ENCODE measurements at regions not wholly inside any gene's neighbourhood (a gene's known extent, or its start where the extent isn't known, plus 50 kb on each side); places are given as distances from the start of the nearest gene placed in this dataset.

DNA sequence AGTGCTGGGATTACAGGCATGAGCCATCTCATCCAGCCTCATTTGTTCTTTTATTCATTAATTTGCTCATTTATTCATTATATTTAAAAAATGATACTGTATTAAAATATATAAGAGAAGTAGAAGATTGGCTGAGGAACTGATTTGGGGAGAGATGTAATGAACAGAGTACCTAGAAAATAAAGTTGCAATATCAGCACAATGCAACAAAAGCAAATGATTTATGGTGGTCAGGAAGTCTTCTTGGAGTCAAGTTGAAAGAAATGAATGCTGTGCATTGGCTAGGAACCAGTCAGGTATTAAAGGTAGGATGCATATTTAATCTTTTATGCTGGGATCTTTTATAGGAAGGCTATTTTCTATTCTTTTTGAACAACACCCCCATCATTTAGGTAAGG, 152.2 kb downstream of the C3orf38 start:
- TF ChIP-seq, protein P1, sequence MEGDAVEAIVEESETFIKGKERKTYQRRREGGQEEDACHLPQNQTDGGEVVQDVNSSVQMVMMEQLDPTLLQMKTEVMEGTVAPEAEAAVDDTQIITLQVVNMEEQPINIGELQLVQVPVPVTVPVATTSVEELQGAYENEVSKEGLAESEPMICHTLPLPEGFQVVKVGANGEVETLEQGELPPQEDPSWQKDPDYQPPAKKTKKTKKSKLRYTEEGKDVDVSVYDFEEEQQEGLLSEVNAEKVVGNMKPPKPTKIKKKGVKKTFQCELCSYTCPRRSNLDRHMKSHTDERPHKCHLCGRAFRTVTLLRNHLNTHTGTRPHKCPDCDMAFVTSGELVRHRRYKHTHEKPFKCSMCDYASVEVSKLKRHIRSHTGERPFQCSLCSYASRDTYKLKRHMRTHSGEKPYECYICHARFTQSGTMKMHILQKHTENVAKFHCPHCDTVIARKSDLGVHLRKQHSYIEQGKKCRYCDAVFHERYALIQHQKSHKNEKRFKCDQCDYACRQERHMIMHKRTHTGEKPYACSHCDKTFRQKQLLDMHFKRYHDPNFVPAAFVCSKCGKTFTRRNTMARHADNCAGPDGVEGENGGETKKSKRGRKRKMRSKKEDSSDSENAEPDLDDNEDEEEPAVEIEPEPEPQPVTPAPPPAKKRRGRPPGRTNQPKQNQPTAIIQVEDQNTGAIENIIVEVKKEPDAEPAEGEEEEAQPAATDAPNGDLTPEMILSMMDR (IDR thresholded peaks at IDR 0.05), result no peak
- TF ChIP-seq, protein P2, sequence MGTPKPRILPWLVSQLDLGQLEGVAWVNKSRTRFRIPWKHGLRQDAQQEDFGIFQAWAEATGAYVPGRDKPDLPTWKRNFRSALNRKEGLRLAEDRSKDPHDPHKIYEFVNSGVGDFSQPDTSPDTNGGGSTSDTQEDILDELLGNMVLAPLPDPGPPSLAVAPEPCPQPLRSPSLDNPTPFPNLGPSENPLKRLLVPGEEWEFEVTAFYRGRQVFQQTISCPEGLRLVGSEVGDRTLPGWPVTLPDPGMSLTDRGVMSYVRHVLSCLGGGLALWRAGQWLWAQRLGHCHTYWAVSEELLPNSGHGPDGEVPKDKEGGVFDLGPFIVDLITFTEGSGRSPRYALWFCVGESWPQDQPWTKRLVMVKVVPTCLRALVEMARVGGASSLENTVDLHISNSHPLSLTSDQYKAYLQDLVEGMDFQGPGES (IDR thresholded peaks at IDR 0.05; ENCODE audit: low read depth, low read length), result no peak
- TF ChIP-seq, protein P3, sequence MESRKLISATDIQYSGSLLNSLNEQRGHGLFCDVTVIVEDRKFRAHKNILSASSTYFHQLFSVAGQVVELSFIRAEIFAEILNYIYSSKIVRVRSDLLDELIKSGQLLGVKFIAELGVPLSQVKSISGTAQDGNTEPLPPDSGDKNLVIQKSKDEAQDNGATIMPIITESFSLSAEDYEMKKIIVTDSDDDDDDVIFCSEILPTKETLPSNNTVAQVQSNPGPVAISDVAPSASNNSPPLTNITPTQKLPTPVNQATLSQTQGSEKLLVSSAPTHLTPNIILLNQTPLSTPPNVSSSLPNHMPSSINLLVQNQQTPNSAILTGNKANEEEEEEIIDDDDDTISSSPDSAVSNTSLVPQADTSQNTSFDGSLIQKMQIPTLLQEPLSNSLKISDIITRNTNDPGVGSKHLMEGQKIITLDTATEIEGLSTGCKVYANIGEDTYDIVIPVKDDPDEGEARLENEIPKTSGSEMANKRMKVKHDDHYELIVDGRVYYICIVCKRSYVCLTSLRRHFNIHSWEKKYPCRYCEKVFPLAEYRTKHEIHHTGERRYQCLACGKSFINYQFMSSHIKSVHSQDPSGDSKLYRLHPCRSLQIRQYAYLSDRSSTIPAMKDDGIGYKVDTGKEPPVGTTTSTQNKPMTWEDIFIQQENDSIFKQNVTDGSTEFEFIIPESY (IDR thresholded peaks at IDR 0.05; ENCODE audit: borderline replicate concordance, low read depth), result no peak
- TF ChIP-seq ELF1 (IDR thresholded peaks at IDR 0.05) (no peak), RAD21 (IDR thresholded peaks at IDR 0.05; ENCODE audit: low read length) (no peak)
